Gastrocnemius medialis (tissue), 4 donors: ENCODE measurements at regions not wholly inside any gene's neighbourhood (a gene's known extent, or its start where the extent isn't known, plus 50 kb on each side); places are given as distances from the start of the nearest gene placed in this dataset.

ENCODE experiments used
- CTCF ChIP-seq, 5 experiments: fragments of 450-650 bp in 3 of 5; fragments of 200-600 bp in 2 of 5; sonication (generic) in 2 of 5; IDR thresholded peaks in 4 of 5; conservative IDR thresholded peaks in 1 of 5; 1 replicate in 4 of 5; 2 replicates in 1 of 5; pipeline ENCODE4 v1.5.1; 2016 to 2019; ENCODE audit warnings: antibody characterized with exemption in 5 of 5, mild to moderate bottlenecking in 3 of 5, moderate library complexity in 3 of 5
- POLR2A ChIP-seq, 2 donors: fragments of 450-650 bp; IDR thresholded peaks; one replicate each; pipeline ENCODE4 v1.6.1; 2017; ENCODE audit warnings: antibody characterized with exemption in 2 of 2, mild to moderate bottlenecking in 2 of 2, moderate library complexity in 2 of 2

- TF ChIP-seq POLR2A (IDR thresholded peaks at IDR 0.05) (no peak), CTCF (IDR thresholded peaks at IDR 0.05 in 4 of 5, conservative IDR thresholded peaks at IDR 0.05 in 1 of 5) (no peak)
Measured at GRCh38 chr14:99041141-99041819, 230.7 kb downstream of the BCL11B start.
